Suprapubic skin (tissue), 4 donors: ENCODE measurements at regions not wholly inside any gene's neighbourhood (a gene's known extent, or its start where the extent isn't known, plus 50 kb on each side); places are given as distances from the start of the nearest gene placed in this dataset.

Experiments used
- DNase-seq, 2 donors: peaks; one replicate each; pipeline ENCODE4 v3.0.0-alpha.2; 2019; ENCODE audit warnings: low spot score in 2 of 2
- H3K27ac ChIP-seq: fragments of 200-600 bp; sonication (generic); one replicate; pipeline ENCODE4 v1.5.1; 2019
- H3K27me3 ChIP-seq: fragments of 200-600 bp; sonication (generic); one replicate; pipeline ENCODE4 v1.5.1; 2019
- H3K36me3 ChIP-seq: fragments of 200-600 bp; sonication (generic); one replicate; pipeline ENCODE4 v1.5.1; 2019
- H3K4me1 ChIP-seq: fragments of 200-600 bp; sonication (generic); one replicate; pipeline ENCODE4 v1.5.1; 2019
- H3K4me3 ChIP-seq: fragments of 200-600 bp; sonication (generic); one replicate; pipeline ENCODE4 v1.5.1; 2019; ENCODE audit warnings: mild to moderate bottlenecking
- H3K9me3 ChIP-seq: fragments of 200-600 bp; sonication (generic); one replicate; pipeline ENCODE4 v1.5.1; 2019
- EP300 ChIP-seq: sonication (generic); formaldehyde crosslinking; IDR thresholded peaks from one replicate; pipeline ENCODE4 v1.6.1; 2017; ENCODE audit warnings: antibody characterized with exemption
- POLR2A ChIP-seq, 2 donors: fragments of 450-650 bp; IDR thresholded peaks; one replicate each; pipeline ENCODE4 v1.6.1; 2017; ENCODE audit warnings: antibody characterized with exemption in 2 of 2, mild to moderate bottlenecking in 2 of 2, moderate library complexity in 2 of 2
- POLR2AphosphoS5 ChIP-seq, 3 donors: sonication (generic); formaldehyde crosslinking; IDR thresholded peaks; one replicate each; pipeline ENCODE4 v1.6.1; 2017; ENCODE audit warnings: antibody characterized with exemption in 3 of 3
- WGBS: methylation state at CpG from one replicate; pipeline ENCODE4 v1.1.5; 2018; 5-methylcytosine and 5-hydroxymethylcytosine counted together
- TF ChIP-seq, protein P1 (sequence below), 2 donors: fragments of 200-600 bp in 1 of 2; fragments of 450-650 bp in 1 of 2; sonication (generic) in 1 of 2; IDR thresholded peaks; one replicate each; pipeline ENCODE4 v1.5.1; 2016 to 2019; ENCODE audit warnings: antibody characterized with exemption in 2 of 2, mild to moderate bottlenecking in 1 of 2, moderate library complexity in 1 of 2

DNA sequence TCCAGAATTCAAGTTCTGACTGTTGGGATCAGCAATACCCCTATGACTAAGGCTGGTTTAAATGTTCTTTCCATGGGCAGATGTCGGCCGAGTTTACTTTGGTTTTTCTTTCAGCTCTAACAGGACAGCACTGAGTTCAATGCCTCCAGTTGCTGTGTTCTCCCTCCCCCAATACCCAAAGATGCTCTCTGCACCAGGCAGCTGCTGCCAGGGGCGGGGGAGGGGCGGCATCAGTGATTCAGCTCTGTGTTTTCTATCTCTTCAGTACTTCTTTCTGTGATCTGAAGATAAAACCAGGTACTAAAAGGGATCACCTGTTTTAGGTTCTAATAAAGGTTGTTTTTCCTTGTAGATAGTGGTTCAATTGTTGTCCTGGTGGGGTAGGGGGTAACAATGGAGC, 576.7 kb upstream of the POT1 start:
- Histone ChIP-seq H3K27me3 (no peaks in the 10 kb centered on the region), H3K4me1 (no peaks in the 10 kb centered on the region), H3K4me3 (no peak overlapping the region), H3K27ac (no peak overlapping the region), H3K9me3 (peaks cover 4% of the 10 kb centered on the region), H3K36me3 (no peaks in the 10 kb centered on the region)
- DNase-seq = no peak
- TF ChIP-seq POLR2A (IDR thresholded peaks at IDR 0.05) = no peak
- TF ChIP-seq, protein P1, sequence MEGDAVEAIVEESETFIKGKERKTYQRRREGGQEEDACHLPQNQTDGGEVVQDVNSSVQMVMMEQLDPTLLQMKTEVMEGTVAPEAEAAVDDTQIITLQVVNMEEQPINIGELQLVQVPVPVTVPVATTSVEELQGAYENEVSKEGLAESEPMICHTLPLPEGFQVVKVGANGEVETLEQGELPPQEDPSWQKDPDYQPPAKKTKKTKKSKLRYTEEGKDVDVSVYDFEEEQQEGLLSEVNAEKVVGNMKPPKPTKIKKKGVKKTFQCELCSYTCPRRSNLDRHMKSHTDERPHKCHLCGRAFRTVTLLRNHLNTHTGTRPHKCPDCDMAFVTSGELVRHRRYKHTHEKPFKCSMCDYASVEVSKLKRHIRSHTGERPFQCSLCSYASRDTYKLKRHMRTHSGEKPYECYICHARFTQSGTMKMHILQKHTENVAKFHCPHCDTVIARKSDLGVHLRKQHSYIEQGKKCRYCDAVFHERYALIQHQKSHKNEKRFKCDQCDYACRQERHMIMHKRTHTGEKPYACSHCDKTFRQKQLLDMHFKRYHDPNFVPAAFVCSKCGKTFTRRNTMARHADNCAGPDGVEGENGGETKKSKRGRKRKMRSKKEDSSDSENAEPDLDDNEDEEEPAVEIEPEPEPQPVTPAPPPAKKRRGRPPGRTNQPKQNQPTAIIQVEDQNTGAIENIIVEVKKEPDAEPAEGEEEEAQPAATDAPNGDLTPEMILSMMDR (IDR thresholded peaks at IDR 0.05) = no peak
- TF ChIP-seq EP300 = no peak
- 63% methylated on average over 4 of the region's 4 CpGs for WGBS

GRCh38 chr7:125504848-125505247, 575.2 kb upstream of the POT1 start:
- Histone ChIP-seq H3K4me3 (no peak overlapping the region), H3K27ac (no peak overlapping the region), H3K9me3 (peaks cover 4% of the 10 kb centered on the region), H3K36me3 (no peaks in the 10 kb centered on the region), H3K27me3 (no peaks in the 10 kb centered on the region), H3K4me1 (no peaks in the 10 kb centered on the region)
- WGBS = 74% methylated on average over 2 of the region's 2 CpGs
- no peak for DNase-seq
- TF ChIP-seq EP300 = no peak
- TF ChIP-seq POLR2A (IDR thresholded peaks at IDR 0.05) = no peak
- no peak for TF ChIP-seq POLR2AphosphoS5 (IDR thresholded peaks at IDR 0.05)
- TF ChIP-seq, protein P1 (IDR thresholded peaks at IDR 0.05) = no peak

DNA sequence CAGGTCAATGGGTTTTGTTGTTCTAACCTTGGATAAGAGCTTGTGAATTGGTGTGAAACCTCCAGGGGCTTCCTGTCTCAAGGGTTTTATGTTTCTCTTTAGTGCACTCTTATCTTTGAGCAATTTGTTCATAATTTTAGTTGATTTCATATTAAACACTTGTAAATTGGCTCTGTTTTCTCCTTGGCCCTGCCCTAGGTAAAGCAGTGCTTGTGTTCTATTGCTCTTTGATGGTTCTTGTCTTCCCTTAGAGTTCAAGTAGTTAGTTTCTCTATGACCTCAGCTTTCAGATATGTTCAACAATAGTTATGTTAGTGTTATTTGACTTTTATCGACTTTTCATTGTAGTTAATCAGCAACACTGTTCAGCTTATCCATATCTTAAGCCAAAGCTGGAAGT, 566.4 kb upstream of the POT1 start:
- WGBS = 83% methylated on average over 1 of the region's 1 CpG
- Histone ChIP-seq H3K4me3 (no peak overlapping the region), H3K27me3 (no peaks in the 10 kb centered on the region), H3K36me3 (no peaks in the 10 kb centered on the region), H3K27ac (no peak overlapping the region), H3K9me3 (no peaks in the 10 kb centered on the region), H3K4me1 (no peaks in the 10 kb centered on the region)
- DNase-seq = no peak
- TF ChIP-seq POLR2AphosphoS5 (IDR thresholded peaks at IDR 0.05) = no peak
- TF ChIP-seq, protein P1 (IDR thresholded peaks at IDR 0.05) = no peak
- TF ChIP-seq EP300 = no peak
- no peak for TF ChIP-seq POLR2A (IDR thresholded peaks at IDR 0.05)

GRCh38 chr7:125492521-125492920, 562.9 kb upstream of the POT1 start:
- 82% methylated on average over 1 of the region's 1 CpG for WGBS
- no peak overlapping the region for H3K27ac ChIP-seq
- H3K4me1 ChIP-seq = no peaks in the 10 kb centered on the region
- no peak overlapping the region for H3K4me3 ChIP-seq
- no peaks in the 10 kb centered on the region for H3K27me3 ChIP-seq
- H3K36me3 ChIP-seq = no peaks in the 10 kb centered on the region
- no peak for DNase-seq
- TF ChIP-seq POLR2AphosphoS5 (IDR thresholded peaks at IDR 0.05) (no peak), EP300 (no peak), POLR2A (IDR thresholded peaks at IDR 0.05) (no peak)
- TF ChIP-seq, protein P1 (IDR thresholded peaks at IDR 0.05) = no peak
- no peaks in the 10 kb centered on the region for H3K9me3 ChIP-seq

DNA sequence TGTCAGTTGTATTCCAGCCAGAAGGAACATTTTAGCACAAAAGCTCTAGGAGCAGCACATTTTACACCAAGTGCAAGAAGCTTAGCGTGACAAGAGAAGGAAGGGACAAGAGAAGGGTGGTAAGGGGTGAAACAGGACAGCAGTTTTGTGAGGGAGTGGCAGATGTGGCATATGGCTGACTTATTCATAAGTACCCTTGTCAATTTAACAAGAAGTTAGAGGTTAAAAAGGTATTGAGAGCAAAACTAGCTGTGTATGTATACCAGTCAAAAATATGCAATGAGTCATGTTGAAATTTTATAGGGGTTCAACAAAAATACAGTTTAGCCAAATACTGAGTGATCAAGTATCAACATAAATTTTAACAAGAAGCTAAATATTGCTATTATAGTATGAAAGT, 561.5 kb upstream of the POT1 start:
- TF ChIP-seq EP300 (no peak), POLR2A (IDR thresholded peaks at IDR 0.05) (no peak), POLR2AphosphoS5 (IDR thresholded peaks at IDR 0.05) (no peak)
- TF ChIP-seq, protein P1 (IDR thresholded peaks at IDR 0.05) = no peak
- no peak overlapping the region for H3K4me3 ChIP-seq
- H3K4me1 ChIP-seq = no peaks in the 10 kb centered on the region
- no peaks in the 10 kb centered on the region for H3K36me3 ChIP-seq
- no peak overlapping the region for H3K27ac ChIP-seq
- H3K9me3 ChIP-seq = no peaks in the 10 kb centered on the region
- H3K27me3 ChIP-seq = no peaks in the 10 kb centered on the region
- no peak for DNase-seq
- WGBS = 79% methylated on average over 1 of the region's 1 CpG
